Ovary (tissue), 3 donors: ENCODE measurements at regions not wholly inside any gene's neighbourhood (a gene's known extent, or its start where the extent isn't known, plus 50 kb on each side); places are given as distances from the start of the nearest gene placed in this dataset.

Experiments used
- EP300 ChIP-seq: sonication (generic); formaldehyde crosslinking; IDR thresholded peaks from one replicate; pipeline ENCODE4 v1.6.1; 2017; ENCODE audit warnings: antibody characterized with exemption
- POLR2A ChIP-seq: fragments of 450-650 bp; IDR thresholded peaks from one replicate; pipeline ENCODE4 v1.6.1; 2017; ENCODE audit warnings: antibody characterized with exemption, mild to moderate bottlenecking, moderate library complexity
- TF ChIP-seq, protein P1 (sequence below), 3 donors: fragments of 450-650 bp in 2 of 3; fragments of 200-600 bp in 1 of 3; IDR thresholded peaks; one replicate each; pipeline versions ENCODE4 v1.5.1 to v1.8.0; 2016 to 2022; ENCODE audit warnings: antibody characterized with exemption in 3 of 3, mild to moderate bottlenecking in 1 of 3
- donor health status: DM: no; HTN: no; CAD: no.

DNA sequence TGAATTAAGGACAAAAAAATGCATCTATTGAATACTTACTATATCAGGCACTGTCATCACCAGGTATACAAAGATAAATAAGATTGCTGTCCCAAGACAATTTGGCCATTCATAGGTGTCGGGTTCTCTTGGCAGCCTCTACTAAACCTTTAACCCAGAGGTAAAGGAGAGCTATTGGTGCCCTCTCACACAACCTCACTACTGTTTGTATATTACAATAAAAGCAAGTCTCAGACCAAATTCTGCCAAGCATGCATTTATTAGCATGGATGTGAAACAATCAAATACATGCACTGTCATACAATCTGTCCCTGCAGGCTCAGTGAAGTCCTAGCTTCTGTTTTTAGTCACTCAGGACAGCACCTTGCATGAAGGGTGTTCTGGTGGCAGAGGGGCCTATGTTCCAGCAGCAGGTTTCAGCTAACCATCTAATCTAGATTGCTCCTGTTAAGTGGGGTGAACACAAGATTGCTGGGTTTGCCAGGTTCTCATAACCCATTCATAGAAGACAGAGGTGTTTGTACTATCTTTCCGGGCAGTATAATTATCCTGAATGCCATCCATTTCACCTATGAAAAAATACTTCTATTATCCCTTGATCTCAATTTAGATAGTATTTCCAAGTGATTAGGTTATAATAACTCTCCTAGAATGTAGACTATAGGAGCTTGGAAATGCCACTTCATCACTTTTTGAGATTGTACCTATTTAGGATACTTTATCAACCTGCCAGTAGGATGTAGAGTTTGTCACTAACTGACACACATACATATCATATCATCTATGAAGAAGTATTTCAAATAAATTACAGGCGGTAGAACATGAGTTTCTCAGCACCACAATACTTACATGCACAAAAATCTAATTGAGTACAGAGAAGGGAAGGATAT, 254.0 kb upstream of the KRR1 start:
- TF ChIP-seq, protein P1, sequence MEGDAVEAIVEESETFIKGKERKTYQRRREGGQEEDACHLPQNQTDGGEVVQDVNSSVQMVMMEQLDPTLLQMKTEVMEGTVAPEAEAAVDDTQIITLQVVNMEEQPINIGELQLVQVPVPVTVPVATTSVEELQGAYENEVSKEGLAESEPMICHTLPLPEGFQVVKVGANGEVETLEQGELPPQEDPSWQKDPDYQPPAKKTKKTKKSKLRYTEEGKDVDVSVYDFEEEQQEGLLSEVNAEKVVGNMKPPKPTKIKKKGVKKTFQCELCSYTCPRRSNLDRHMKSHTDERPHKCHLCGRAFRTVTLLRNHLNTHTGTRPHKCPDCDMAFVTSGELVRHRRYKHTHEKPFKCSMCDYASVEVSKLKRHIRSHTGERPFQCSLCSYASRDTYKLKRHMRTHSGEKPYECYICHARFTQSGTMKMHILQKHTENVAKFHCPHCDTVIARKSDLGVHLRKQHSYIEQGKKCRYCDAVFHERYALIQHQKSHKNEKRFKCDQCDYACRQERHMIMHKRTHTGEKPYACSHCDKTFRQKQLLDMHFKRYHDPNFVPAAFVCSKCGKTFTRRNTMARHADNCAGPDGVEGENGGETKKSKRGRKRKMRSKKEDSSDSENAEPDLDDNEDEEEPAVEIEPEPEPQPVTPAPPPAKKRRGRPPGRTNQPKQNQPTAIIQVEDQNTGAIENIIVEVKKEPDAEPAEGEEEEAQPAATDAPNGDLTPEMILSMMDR (IDR thresholded peaks at IDR 0.05) = no peak
- TF ChIP-seq POLR2A = no peak
- no peak for TF ChIP-seq EP300
